IMR-90 (cell line): ENCODE measurements at regions not wholly inside any gene's neighbourhood (a gene's known extent, or its start where the extent isn't known, plus 50 kb on each side); places are given as distances from the start of the nearest gene placed in this dataset.

Source experiments
- ATAC-seq: fragments of 200-7000 bp; cut with Tn5 transposase; 2 replicates; pipeline ENCODE4 v1.9.1; 2020; ENCODE audit warnings: low read depth, mild to moderate bottlenecking, moderate library complexity
- BruUV-seq: library from RNA; stranded (reverse); fragments of 400-500 nt; replicated peaks from 2 replicates; lab custom pipeline; 2021; lab: Mats Ljungman, UMichigan
- CTCF ChIA-PET: fragments of 300-600 bp; formaldehyde crosslinking; extraction: SDS; loops from one replicate; lab custom pipeline; 2021; ENCODE audit warnings: antibody characterized with exemption; lab: Yijun Ruan, JAX
- POLR2A ChIA-PET: fragments of 300-600 bp; sonication (Branson Sonifier 250); formaldehyde crosslinking; loops from one replicate; lab custom pipeline; 2022; ENCODE audit warnings: antibody characterized with exemption; ENCODE audit not compliant: unreplicated experiment; lab: Charles Lee
- DNase-seq: peaks from one replicate; pipeline ENCODE4 v3.0.0; 2013
- H2AFZ ChIP-seq: replicated peaks from 2 replicates; pipeline ENCODE3; 2013; ENCODE audit warnings: low read length, mild to moderate bottlenecking; ENCODE audit not compliant: poor library complexity
- H2AK5ac ChIP-seq: 2 replicates; pipeline ENCODE4 v1.6.1; 2013; ENCODE audit warnings: low read depth, low read length, inconsistent platforms
- H2AK9ac ChIP-seq: replicated peaks from 2 replicates; pipeline ENCODE3; 2013; ENCODE audit warnings: mild to moderate bottlenecking, low read depth, low read length, moderate library complexity; ENCODE audit not compliant: poor library complexity
- H2BK120ac ChIP-seq: 2 replicates; pipeline ENCODE4 v1.6.1; 2013; ENCODE audit warnings: low read depth, low read length, inconsistent platforms
- H2BK15ac ChIP-seq: 3 replicates; pipeline ENCODE4 v1.6.1; 2013; ENCODE audit warnings: low read depth, low read length, inconsistent platforms
- H2BK20ac ChIP-seq: 2 replicates; pipeline ENCODE4 v1.6.1; 2013; ENCODE audit warnings: low read depth, mild to moderate bottlenecking, inconsistent platforms, low read length, moderate library complexity
- H2BK5ac ChIP-seq: 2 replicates; pipeline ENCODE4 v1.6.1; 2013; ENCODE audit warnings: mild to moderate bottlenecking, low read depth, low read length, inconsistent platforms; ENCODE audit not compliant: poor library complexity, severe bottlenecking
- H3K14ac ChIP-seq: replicated peaks from 2 replicates; pipeline ENCODE4 v1.6.1; 2013; ENCODE audit warnings: low read depth, low read length, inconsistent platforms
- H3K18ac ChIP-seq: 2 replicates; pipeline ENCODE4 v1.6.1; 2013; ENCODE audit warnings: low read depth, low read length, control low read depth
- H3K23ac ChIP-seq: 2 replicates; pipeline ENCODE4 v1.6.1; 2013; ENCODE audit warnings: low read depth, low read length, inconsistent platforms
- H3K27ac ChIP-seq: 2 replicates; pipeline ENCODE4 v1.5.1; 2013; ENCODE audit warnings: mild to moderate bottlenecking, control low read depth, low read length; ENCODE audit not compliant: insufficient read depth
- H3K27me3 ChIP-seq: 2 replicates; pipeline ENCODE4 v1.6.1; 2013; ENCODE audit warnings: low read length; ENCODE audit not compliant: control insufficient read depth, insufficient read depth
- H3K36me3 ChIP-seq: 2 replicates; pipeline ENCODE4 v1.6.1; 2013; ENCODE audit warnings: low read length, mixed read lengths; ENCODE audit not compliant: control insufficient read depth, insufficient read depth
- H3K4ac ChIP-seq: 2 replicates; pipeline ENCODE4 v1.6.1; 2013; ENCODE audit warnings: low read depth, low read length, inconsistent platforms
- H3K4me1 ChIP-seq: 2 replicates; pipeline ENCODE4 v1.6.1; 2013; ENCODE audit warnings: low read length, mixed read lengths; ENCODE audit not compliant: control insufficient read depth, insufficient read depth
- H3K4me2 ChIP-seq: 2 replicates; pipeline ENCODE4 v1.6.1; 2013; ENCODE audit warnings: low read depth, mild to moderate bottlenecking, control low read depth, low read length, moderate library complexity
- H3K4me3 ChIP-seq: 2 replicates; pipeline ENCODE4 v1.5.1; 2013; ENCODE audit warnings: low read depth, mild to moderate bottlenecking, control low read depth, low read length, moderate library complexity; ENCODE audit not compliant: insufficient read depth
- H3K56ac ChIP-seq: 2 replicates; pipeline ENCODE4 v1.6.1; 2013; ENCODE audit warnings: low read length, inconsistent platforms; ENCODE audit not compliant: insufficient read depth; ENCODE audit errors: extremely low read depth
- H3K79me1 ChIP-seq, 2 experiments: 2 replicates each; pipeline ENCODE4 v1.6.1; 2013; ENCODE audit warnings: low read length in 2 of 2, inconsistent platforms in 1 of 2, low read depth in 1 of 2
- H3K9ac ChIP-seq: 2 replicates; pipeline ENCODE4 v1.6.1; 2013; ENCODE audit warnings: low read depth, low read length, control low read depth
- H3K9me1 ChIP-seq: 2 replicates; pipeline ENCODE4 v1.6.1; 2013; ENCODE audit warnings: low read length, inconsistent platforms; ENCODE audit not compliant: insufficient read depth
- H3K9me3 ChIP-seq: 2 replicates; pipeline ENCODE4 v1.6.1; 2013; ENCODE audit warnings: low read length; ENCODE audit not compliant: control insufficient read depth, insufficient read depth
- H4K20me1 ChIP-seq: 2 replicates; pipeline ENCODE4 v1.6.1; 2013; ENCODE audit warnings: low read length, inconsistent platforms; ENCODE audit not compliant: insufficient read depth
- H4K5ac ChIP-seq: 2 replicates; pipeline ENCODE4 v1.6.1; 2013; ENCODE audit warnings: mild to moderate bottlenecking, low read depth, low read length, control low read depth
- H4K8ac ChIP-seq, 2 experiments: 2 replicates each; pipeline ENCODE4 v1.6.1; 2013; ENCODE audit warnings: low read depth in 2 of 2, low read length in 2 of 2, control low read depth in 1 of 2, inconsistent platforms in 1 of 2
- H4K91ac ChIP-seq: 2 replicates; pipeline ENCODE4 v1.6.1; 2013; ENCODE audit warnings: low read depth, low read length, inconsistent platforms; ENCODE audit not compliant: insufficient read depth
- RCOR1 ChIP-seq: IDR thresholded peaks from 2 replicates; pipeline ENCODE4 v1.6.1; 2012; ENCODE audit warnings: mild to moderate bottlenecking, low read length, improper control_type of control experiment; ENCODE audit not compliant: insufficient replicate concordance
- WGBS, 2 experiments: methylation state at CpG; one replicate each; pipeline versions ENCODE4 v1.1.5 to v1.1.7; 2013; ENCODE audit warnings: missing lambda C conversion rate in 2 of 2; ENCODE audit not compliant: insufficient read length in 1 of 2; ENCODE audit errors: extremely low coverage in 2 of 2; 5-methylcytosine and 5-hydroxymethylcytosine counted together
- dilution Hi-C: fragments of 300-500 bp; cut with HindIII; formaldehyde crosslinking; loops from one replicate; pipeline ENCODE4 v1.14.3; 2018; ENCODE audit warnings: low sequenced_read_pairs; ENCODE audit not compliant: unreplicated experiment
- in situ Hi-C: fragments of 300-500 bp; cut with MboI; formaldehyde crosslinking; loops from 3 replicates; pipeline ENCODE4 v1.14.3; 2019; ENCODE audit warnings: low sequenced_read_pairs, inconsistent platforms, mixed read lengths
- intact Hi-C: fragments of 100-400 bp; cut with micrococcal nuclease; formaldehyde crosslinking; loops from 2 replicates; pipeline ENCODE4 v1.10.0; 2022

DNA sequence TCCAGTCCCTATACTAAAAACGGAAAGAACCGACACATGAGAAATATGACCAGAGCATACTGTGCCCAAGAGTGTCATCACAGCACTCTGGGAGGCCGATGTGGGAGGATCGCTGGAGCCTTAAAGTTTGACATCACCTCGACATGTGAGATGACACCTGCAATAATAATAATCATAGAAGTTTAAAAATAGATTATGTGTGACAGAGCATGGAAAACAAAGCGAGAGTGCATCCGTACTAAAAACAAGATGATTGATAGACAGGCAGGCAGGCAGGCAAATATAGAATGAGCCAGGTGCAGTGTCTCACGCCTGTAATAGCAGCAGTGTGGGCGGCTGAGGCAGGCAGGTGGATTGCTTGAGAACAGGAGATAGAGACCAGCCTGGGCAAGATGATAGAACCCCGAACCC is 114.8 kb upstream of the ANKRD30BL start:
- dilution Hi-C loops (no loop called here), intact Hi-C loops (no loop called here)

More for the DNA sequence above, 114.8 kb upstream of the ANKRD30BL start:
- Histone ChIP-seq H4K8ac (no peak overlapping the region), H3K9ac (no peak overlapping the region), H3K9me3 (peaks cover 8% of the 10 kb centered on the region; the same call in 1 of the 2 replicates), H3K23ac (no peak overlapping the region), H4K91ac (no peak overlapping the region), H3K27ac (no peak overlapping the region), H3K18ac (no peak overlapping the region), H2BK5ac (no peak overlapping the region), H2AFZ (no peak overlapping the region), H3K56ac (no peak overlapping the region), H3K14ac (no peak overlapping the region), H3K4ac (no peak overlapping the region), H2AK5ac (no peak overlapping the region), H3K4me3 (no peak overlapping the region), H3K9me1 (no peaks in the 10 kb centered on the region), H3K27me3 (no peaks in the 10 kb centered on the region), H4K20me1 (no peaks in the 10 kb centered on the region), H3K4me1 (no peaks in the 10 kb centered on the region), H2BK15ac (no peak overlapping the region), H2BK20ac (no peak overlapping the region), H2BK120ac (no peak overlapping the region), H3K4me2 (no peak overlapping the region), H3K79me1 (no peaks in the 10 kb centered on the region), H2AK9ac (no peak overlapping the region), H4K5ac (no peak overlapping the region), H3K36me3 (no peaks in the 10 kb centered on the region)
- DNase-seq (no peak), ATAC-seq (no peak)
- ChIA-PET CTCF (no interaction called here), POLR2A (no interaction called here)
- in situ Hi-C loops, result no loop called here
- no CpG with 5 or more reads among the region's 10 CpGs for WGBS, 2 experiments
- no peak for TF ChIP-seq RCOR1
- no TSS peak for BruUV-seq
